GM19023 (cell line): ENCODE measurements at regions not wholly inside any gene's neighbourhood (a gene's known extent, or its start where the extent isn't known, plus 50 kb on each side); places are given as distances from the start of the nearest gene placed in this dataset.
A peak's percentile ranks its signal among the peaks of the same experiment; 100 is the strongest.

Experiments used
- ATAC-seq: cut with Tn5 transposase; IDR thresholded peaks from one replicate; pipeline ENCODE4 v1.9.1; 2021; ENCODE audit warnings: mild to moderate bottlenecking, moderate library complexity; ENCODE audit not compliant: unreplicated experiment

DNA sequence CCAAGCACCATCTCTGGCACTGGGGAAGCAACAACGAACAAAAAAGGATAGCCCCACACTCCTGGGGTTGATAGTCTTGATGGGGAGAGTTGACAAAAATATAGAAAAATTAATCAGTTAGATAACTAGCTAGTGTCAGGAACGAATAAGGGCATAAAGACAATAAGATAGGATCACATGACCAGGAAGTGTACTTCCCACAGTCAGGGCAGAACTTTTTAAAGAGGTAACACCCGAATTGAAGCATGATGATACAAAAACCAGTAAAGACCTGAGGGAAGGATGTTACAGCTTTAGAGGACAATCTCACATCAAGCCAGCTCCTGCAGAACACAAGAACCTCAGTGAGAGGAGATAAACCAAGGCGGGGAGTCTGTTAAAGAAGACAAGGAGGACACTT, 295.4 kb upstream of the CRIM1 start:
- ATAC-seq: peak; percentile 35

DNA sequence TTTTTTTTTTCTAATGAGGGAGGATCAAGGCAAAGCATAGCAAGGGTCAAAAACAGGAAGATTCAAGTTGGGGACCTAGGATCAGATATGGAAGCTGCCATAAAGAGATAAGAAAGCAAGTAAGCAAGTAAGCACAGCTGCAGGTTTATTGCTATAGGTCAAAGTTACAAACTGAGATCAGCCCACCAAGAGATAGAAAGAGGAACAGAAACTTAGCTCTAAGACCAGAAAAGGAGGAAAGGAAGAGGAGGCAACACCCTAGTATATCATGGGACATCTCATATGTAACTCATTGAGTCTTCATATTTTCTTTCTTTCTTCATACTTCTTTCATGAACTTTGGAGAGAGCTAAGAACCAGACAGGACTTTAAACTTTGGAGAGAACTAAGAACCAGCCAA, 295.9 kb upstream of the CRIM1 start:
- peak; percentile 100 for ATAC-seq

DNA sequence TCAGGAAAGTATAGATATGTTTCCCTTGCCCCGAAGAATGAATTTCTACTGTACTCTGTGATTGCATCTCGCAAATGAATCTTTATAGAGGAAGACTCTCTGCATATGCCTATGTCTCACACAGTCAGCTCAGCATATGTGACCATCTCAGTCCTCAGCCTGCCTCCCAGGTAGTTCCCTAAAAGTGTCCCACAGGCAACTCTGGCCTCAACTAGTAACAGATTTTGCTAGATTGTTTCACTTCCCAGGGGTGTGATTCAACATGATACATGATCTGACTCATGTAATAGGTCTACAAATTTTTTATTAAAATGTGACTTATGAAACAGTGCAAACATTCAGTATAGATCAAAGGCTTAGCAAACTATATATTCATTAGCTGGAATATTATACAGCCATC, 296.6 kb upstream of the CRIM1 start:
- ATAC-seq: no peak

DNA sequence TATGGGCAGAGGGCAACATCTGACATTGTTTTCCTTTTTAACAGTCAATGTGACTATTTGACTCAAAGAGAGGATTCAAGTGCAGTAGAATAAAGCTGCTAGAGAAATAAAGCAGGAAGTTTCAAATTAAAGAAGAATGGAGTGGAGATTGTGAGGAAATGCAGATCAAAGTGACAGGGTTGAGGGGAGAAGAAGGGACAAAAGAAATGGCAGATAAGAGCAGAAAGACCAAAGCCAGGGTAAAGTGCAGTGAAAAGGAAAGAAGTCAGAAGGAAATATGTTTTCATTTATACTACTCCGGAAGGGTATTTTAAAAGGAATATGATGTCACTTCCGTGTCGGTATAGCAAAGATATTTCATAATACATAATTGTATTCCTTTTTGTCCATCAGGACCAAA, 297.5 kb upstream of the CRIM1 start:
- no peak for ATAC-seq

DNA sequence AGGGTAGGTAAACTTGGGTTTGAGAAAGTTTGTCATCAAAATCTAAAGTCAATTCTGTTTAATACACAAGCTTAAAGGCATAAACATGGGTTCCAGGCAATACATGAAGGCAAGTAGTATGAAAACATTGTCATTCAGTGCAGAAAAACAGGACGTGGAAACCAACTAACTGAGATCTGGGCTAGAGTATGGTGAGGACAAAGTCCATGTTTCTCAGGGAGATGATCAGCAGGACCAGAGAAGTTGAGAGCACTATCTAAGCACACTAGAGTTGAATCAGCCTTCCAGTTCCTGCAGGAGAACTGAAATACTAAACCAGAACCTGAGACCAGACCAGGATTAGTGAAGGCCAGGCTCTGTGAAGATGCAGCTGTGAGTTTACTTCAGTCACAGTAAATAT, 302.8 kb upstream of the CRIM1 start:
- ATAC-seq: no peak

DNA sequence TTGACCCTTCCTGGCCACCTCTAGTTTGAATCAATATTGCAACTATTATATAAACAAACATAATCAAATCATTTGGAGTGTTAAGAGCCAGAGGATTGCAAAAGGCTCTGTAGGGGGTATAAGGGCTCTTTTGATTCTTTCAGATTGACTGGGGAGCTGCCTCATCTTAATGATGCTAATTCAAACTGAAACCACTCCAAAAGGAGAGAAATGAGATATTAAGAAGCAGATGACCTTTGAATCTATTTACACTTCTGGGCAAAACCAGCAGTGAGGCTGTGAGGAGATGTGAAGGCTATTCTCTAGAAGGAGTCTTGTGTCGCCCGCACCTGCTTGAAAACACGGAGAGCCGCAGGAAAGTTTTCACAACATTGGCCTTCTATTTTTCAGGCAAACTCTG, 311.2 kb upstream of the CRIM1 start:
- no peak for ATAC-seq

DNA sequence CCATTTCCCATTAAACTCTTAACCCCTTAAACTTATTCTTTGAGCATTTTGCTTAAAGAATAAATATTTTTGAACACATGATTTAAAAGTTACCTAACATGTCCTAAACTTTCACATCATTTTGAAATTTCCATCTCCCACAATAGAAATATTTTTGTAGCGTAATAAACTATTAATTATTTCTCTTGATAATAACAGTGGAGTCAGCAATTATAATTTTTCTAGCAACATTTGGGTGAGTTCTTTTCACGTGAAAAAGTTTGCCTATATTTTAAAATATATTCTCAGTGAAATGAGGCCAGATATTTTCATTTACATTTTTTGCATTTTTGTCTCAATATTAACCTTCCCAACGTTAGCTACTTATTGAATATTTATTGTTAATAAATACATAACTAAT, 320.4 kb upstream of the CRIM1 start:
- no peak for ATAC-seq

DNA sequence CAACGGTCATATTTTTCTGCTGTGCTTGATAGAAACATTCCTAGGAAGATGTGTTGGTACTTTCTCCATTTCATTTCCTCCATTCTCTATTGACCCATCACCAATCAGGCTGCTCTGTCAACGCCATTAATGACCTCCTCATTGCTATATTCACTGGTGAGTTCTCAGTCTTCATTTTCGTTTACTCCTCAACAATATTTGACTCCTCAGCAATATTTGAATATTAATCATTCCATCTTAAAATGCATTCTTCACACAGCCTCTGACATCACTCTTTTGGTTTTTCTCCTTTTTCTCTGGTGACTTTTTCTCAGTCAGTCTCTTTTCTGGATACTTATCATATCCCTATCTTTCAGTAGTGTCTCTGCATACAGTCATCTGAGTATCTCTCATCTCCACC, 323.5 kb upstream of the CRIM1 start:
- no peak for ATAC-seq

DNA sequence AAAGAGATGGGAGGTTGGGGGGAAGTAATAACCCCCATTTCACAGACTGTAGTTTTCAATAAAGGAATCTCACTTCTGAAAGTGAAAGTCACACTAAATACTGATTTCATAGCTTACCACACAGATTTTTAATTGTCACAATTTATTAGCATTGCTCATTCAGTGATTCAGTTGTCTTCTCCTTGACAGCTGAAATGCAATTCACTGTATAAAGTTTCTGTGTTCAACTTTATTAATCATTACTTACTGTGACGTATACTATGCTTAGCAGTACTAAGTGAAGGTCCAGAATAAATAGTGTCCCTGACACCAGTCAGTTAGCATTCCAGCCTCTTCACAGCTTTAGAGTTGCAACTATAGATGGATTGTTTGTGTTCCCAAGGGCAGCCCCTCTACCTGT, 324.1 kb upstream of the CRIM1 start:
- ATAC-seq: no peak

DNA sequence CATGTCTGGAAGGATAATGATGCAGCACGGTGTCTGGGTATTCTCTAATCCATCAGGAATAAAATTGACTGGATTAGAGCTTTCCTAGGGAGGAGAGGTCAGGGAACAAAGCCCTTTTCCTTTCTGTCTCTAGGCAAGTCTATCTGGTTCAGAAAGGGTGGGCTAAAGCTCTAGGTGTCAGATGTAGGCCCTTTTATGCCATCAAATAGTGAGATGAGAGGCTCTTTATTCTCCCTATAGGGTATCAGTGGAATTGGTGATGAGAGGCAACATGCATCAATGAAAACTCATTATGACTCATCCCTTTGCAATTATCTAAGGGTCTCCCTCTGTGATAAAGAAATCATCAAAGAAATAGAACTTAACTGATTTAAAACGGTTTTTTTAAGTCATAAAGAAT, 328.0 kb upstream of the CRIM1 start:
- ATAC-seq: no peak

DNA sequence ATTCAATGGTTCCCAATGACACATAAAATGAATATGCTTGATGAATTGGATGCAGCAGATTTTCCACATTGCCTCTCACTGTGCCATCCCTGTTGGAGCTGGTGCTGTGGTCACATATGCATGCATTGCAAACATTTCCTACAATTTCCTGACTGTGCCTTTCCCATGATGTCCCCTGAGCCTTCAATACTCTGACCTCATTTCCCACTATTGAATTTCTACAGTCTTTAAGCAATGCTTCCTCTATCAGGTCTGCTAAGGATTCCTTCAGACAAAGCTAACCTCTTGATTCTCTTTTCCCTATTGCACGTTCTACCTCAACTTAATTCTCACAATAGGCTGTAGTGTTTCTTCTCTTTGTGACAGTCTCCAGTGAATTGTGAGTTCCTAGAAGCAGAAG, 342.5 kb upstream of the CRIM1 start:
- no peak for ATAC-seq

DNA sequence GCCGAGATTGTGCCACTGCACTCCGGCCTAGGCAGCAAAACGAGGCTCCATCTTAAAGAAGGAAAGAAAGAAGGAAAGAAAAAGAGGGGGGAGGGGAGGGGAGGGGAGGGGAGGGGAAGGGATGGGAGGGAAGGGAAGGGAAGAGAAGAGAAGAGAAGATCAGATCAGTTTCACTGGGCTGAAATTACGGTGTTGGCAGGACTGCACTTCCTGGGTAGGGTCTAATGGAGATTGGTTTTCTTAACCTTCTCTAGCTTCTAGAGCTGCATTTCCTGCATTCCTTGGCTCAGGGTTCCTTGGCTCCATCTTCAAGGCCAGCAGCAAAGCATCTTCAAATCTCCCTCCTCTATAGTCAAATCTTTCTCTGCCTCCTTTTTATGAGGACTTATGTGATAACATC, 349.1 kb upstream of the CRIM1 start:
- no peak for ATAC-seq

DNA sequence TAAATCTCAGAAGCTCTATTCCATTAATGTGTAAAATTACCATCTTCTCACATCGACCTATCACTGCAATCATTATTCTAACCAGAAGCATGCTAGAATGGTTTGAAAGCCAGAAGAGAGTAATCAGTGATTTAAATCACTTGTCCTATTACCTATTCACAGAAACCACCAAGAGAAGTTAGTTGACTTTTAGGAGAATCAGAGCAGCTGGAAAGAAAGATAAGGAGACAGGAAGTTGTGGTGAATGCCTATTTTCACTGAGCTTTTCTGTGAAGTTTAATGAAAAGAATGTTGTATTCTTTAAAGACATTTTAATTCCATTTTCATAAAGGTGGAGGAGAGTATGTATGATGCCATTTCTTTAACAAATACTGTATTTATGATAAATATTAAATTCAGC, 352.6 kb upstream of the CRIM1 start:
- no peak for ATAC-seq

DNA sequence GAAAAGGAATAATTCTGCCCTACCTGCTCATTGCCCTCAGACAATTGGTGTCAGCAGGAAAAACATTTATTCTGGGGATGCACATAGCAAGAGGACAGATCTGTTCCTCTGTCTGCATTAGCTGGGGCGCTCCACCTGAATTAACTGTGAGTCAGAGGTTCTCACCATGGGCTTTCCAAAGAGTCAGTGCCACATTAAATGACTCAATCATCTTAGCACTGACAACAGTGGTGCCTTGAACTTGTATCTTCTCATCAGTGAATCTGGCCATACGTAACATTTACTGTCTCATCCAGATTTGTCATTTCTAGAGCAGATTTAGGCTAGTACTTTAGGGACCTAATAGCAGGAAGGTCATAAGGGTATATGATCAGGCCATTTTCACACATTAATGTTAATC, 358.1 kb upstream of the CRIM1 start:
- ATAC-seq: no peak

DNA sequence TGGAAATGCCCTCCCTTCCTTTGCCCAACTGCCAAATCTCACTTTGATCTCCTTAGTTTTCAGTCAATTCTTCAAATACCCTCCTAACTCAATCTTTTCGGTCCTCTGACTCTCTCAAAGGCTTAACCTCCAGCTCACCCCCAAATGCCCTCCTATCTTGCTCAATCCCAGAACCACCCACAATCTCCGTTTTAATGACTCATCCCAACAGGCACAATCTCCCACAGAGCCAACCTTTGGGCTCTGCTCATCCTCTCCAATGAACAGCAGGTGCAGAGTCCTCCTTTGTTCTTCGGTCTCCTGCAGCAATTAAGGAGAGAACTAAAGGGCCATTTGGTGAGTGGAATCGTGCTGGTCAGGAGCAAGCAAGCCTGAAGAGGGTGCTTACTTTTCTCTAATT, 366.1 kb upstream of the CRIM1 start:
- no peak for ATAC-seq

DNA sequence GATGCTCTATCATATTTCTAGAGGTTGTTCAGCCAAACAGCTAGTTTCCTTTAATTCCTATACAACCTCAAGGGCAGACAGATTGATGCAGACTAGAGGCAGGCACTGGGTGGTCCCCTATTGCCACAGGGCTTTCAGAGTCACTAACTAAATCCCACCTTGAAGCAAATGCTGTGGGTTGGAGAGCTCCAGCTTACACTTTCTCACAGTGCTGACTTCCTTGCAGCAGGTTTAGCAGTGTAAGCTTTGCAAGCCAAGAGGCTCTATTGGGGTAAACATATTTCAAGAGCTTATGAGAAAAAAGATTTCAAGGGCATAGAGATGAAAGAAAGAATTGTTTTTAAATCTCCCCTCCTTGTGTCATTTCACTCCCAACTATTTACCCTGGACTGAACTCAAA, 366.5 kb upstream of the CRIM1 start:
- ATAC-seq: no peak

DNA sequence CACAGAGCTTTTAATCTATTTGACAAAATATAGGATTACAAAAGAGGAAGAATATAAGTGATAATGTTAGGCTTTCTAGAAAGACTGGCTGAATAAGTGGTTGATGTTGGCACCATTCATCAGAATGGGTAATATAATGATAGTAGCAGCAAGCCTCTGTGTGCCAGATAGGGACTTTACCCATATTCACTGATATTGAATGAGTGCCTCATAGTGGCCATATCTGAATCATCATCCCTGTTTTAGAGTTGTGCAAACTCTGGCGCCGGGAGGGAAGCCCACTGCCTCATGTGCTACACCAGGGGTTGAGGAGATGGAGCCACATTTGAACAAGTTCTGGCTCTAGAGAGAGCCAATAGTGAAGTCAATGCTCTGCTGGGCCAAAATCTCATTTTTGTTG, 368.7 kb upstream of the CRIM1 start:
- ATAC-seq: no peak

DNA sequence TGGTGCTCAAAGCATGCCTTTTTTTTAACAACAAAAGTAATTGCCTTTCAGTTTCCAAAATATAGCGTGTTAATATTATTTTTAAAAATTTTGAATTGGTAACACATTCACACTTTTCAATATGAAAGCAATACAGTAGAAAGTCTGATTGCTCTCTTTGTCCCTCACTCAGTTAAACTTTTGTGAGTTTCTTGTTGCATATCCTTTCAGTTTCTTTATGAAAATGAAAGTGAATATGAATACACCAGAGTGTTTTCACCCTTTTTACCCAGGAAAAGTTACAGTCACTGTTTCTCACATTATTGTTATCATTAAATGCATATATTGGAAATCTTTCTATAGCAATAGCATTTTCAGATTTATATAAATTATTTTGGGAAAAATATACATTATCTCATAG, 377.4 kb upstream of the CRIM1 start:
- peak; percentile 88 for ATAC-seq

DNA sequence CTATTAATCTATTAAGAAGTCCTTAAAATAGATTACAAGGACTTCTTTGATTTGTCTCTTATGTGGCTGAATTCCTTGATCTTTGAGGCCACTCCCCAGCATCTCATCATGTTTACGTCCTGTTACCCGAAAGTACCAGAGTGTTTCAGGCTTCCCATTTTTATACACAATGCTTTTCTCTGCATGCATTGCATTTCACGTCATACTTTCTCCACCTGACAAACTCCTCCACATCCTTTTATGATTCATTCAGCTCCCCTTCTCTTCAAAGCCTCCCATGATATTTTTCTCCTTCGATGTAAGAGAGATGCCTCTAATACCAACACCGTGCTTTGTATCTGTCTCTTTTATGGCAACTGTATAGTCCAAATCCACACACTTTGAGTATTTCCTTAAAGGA, 379.0 kb upstream of the CRIM1 start:
- no peak for ATAC-seq

DNA sequence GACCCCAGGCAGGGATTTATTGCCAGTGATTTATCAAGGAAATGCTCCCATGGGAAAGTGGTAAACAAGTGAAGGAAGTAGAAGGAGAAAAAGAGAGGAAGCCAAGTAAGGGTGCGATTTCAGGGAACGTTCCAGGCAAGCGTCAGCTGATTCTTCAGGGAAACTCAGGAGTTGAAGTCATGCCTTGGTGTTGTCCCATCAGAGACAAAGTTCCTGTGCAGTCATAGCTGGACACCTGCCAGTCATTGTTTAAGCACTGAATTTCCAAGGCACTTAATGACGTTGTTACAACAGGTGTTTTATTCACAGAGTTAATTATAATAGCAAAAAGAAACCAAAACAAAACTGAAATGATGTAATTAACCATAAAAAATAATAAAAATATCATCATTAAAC, 381.8 kb upstream of the CRIM1 start:
- ATAC-seq: no peak

DNA sequence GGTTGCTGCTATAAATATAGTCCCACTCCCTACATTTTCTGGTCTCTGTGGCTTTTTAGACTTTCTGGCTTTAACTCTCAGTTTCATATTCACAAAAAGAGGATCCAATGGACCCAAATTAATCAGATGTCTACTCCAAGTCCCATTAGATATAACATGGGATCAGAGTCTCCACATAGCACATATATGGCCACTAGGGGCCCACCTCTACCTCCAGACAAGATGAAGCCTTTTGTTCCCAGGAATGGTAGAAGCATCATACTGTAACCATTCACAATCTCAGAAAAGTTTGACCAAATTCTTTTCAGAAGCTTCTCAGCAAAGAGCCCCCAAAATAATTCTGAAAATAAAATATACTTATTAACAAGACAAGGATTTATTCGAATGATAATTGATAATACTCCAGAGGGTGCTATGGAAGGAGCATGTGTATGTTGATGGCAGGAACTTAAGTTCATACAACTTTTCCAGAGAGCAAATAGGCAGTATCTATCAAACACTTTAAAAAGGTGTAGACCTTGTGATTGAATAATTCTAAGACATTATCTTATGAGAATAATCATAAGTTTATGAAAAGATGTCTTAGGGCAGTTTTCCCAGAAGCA, 382.3 kb upstream of the CRIM1 start:
- ATAC-seq: peak; percentile 89

DNA sequence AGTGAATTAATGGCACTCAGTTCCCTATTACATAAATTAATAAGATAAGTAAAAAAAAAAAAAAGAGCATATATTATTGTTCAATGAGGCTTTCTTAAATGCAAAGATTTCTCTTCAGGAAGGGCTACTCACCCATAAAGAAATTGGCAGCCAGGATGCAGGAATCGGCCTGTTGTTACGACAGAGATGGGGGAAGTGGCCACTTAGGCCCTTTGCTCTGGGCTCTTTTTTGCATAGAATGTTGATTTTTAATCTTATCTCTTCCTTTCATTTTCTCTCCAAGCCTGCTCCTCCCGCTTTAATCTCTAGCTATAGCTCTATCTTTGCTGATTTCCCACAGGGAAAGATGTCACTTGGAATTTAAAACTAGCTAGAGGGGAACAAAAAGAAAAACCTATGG, 391.8 kb upstream of the CRIM1 start:
- ATAC-seq: no peak

DNA sequence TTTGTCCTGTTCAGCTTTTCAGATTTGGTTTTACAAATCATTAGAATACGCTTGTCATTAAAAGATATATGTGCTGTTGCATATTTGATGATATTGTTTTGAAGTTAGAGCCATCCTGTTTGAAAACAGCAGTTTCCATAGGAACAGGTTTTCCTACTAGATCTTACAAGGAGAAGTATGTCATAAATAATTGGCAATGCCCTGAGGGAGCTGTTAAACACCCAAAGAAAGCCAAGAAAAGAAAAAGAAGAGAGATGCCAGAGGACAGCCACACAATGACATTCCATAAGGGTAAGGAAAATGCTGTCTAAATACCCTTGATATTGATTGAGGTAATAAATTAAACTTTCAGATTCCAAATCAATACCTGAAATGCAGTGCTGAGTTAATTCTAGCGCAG, 392.2 kb upstream of the CRIM1 start:
- no peak for ATAC-seq
